ENCODE measurements at regions not wholly inside any gene's neighbourhood (a gene's known extent, or its start where the extent isn't known, plus 50 kb on each side); places are given as distances from the start of the nearest gene placed in this dataset.
"Not testable (repeated sequence)": the region's sequence is repeated elsewhere in the genome, so short reads cannot be mapped to it uniquely, and the experiment has no call there.

DNA sequence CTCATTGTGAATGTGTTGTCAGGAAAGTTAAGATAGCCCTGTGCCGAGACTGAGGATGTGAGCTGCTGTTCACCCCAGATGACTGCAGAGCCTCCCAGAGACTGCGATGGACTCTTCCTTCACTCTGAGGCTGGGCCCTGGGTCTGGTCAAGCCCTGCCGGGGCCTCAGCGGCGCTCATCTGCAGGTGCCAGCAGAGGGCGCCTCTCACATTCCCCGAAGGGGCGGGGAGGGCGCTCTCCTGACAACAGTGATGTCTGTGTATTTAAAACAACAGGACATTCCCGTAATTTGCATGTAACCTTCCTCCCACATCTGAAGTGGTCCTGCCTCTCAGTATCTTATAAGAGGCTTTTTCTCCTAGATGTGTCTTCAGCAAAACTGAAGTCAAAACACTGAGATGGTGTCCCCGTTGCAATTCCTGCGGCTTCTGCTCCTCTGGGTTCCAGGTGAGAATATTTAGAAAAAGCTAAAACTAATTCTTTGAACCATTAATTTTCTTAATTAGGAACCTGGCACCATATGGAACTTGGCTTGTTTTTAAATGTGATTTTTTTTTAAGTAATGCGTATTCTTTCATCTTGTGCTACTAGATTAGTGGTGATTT, 1377.9 kb downstream of the RPIA start:
- DNase-seq (ENCODE audit: low read depth in 2 of 2) = no peak

DNA sequence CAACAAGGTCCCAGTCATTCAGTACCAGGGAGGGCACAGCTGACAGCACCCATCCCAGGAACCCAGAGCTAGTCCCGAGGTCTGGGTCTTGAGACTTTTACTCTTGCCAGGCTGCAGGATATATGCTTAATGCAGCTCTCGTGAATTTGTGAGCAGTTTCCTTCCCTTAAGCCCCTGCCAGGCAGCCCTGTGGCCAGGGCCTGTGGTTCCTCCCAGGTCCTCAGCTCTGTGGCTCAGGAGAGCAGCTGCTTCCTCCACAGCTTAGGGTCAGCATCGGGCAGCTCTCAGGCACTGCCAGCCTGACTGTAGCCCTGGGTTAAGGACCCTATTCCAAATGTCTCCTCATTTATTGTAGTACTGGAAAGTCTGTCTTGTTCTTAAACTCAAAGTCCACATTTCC, 1384.8 kb downstream of the RPIA start:
- no peak for DNase-seq (ENCODE audit: low read depth in 2 of 2)

DNA sequence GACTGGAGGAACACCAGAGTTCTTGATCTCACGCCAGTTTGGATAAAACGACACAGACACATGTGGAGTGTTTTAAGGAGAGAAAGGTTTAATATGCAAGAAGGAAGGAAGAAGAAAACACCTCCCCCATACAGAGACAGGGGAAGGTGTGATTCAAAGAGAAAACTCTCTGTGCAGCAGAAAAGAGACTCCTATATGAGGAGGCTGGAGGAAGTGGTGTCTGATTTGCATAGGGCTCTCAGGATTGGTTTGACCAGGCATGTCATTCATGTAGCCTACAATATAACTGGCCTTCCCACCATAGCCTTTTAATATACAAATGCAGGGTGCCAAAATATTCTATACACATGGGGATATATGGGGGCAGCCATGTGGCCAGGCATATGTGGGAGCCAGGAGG, 1386.5 kb downstream of the RPIA start:
- no peak for DNase-seq (ENCODE audit: low read depth in 2 of 2)

DNA sequence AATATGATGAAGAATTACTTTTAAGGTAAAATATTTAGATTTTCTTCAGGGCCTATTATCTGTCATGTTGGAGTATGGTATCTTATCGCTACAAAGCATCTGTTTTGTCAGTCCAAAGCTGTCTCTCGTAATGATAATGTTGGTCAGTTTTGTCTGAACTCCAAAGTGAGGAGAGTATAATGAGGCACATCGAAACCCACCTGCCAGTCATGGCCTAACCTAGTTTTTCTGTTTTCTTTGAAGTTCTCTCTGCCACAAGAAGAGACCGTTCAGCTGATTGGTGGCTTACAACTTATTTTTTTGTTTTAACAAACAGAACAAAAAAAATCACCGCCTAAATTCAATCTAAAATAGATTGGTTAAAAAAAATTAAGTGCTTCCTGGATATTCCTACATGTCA, 1387.9 kb downstream of the RPIA start:
- no peak for DNase-seq (ENCODE audit: low read depth in 2 of 2)

DNA sequence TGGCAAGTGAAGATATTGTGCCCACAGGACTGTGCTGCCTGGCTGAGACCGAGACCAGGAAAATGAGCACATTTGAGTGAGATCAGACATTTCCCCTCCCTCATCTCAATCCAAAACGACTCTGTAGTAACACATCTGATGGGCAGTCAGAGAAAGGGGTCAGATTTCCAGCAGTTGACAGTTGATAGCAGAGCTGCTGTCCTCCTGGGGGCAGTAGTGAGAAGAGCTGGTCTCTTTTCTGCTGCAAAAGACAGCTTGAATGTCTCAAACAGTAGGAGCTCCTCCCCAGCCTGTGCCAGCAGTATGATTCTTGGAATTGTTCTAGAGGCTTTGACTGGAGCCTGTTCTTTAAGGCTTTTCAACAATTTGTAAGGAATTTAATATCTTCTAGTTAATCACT, 1396.3 kb downstream of the RPIA start:
- DNase-seq (ENCODE audit: low read depth in 2 of 2) = not testable (repeated sequence)

DNA sequence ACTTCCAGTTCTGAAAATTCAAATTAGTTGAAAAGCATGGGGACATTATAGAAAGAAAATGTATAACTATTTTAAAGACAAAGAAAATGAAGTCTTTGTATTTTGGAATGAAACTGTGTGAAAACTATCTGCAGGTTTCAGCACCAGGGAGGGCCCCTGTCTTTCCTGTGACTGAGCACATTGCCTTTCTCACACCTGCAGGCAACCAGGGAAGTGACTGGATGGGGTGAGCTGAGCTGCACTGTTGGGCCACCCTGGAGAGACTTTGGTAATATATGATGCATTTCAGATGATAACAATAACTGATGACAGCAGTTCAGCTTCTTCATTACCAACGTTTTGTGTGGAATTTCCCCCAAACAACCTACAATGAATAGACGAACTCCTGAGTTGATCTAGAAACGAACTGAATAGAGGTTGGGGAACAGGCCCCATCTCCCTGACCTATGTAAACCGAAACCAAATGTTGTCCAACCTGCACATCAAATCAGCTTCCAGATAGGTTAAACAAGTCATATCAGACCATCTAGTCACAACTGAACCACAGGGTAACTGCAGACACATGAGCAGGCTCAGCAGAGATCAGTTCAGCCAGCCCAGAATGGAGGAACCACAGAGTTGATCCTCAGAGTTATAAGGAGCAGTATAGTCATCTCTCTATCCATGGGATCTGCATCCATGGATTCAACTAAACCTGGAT, 1402.2 kb downstream of the RPIA start:
- not testable (repeated sequence) for DNase-seq (ENCODE audit: low read depth in 2 of 2)

DNA sequence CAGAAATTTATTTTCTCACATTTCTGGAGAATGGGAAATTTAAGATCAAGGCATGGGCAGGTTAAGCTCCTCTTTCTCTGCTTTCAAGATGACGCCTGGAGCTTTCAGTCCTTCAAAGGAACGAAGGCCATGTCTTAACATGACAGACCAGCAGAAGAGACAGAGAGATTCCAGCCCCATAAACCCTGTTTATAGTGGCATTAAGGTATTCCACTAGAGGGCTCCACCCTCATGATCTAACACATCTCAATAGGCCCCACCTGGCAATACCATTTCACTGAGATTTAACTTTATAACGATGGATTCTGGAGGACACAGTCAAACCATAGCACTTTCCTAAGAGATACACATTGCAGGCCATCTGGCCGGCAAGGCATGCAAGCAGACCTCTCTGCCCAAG, 1406.1 kb downstream of the RPIA start:
- DNase-seq (ENCODE audit: low read depth in 2 of 2) = not testable (repeated sequence)

DNA sequence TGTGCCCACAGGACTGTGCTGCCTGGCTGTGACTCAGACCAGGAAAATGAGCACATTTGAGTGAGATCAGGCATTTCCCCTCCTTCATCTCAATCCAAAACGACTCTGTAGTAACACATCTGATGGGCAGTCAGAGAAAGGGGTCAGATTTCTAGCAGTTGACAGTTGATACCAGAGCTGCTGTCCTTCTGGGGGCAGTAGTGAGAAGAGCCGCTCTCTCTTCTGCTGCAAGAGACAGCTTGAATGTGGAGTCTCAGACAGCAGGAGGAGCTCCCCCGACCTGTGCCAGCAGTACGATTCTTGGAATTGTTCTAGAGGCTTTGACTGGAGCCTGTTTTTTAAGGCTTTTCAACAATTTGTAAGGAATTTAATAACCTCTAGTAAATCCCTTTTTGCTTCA, 1413.7 kb downstream of the RPIA start:
- DNase-seq (ENCODE audit: low read depth in 2 of 2) = not testable (repeated sequence)

DNA sequence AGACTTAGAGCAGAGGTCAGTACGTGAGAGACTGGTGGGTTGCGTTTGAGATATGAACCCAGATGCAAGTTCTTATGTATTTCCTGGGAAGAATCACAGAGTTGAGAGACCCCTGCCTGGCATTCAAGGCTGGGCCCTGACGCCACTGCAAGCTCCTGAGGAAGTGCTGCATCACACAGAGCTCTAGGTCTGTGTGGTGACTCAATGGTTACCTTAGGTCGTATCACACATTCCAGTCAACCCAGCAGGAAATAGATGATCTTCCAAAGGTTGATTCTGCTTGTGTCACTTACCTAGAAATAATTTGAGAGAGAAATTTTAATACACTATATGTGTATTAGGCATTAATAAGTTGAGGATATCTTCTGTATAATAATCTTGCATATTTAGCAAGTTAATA, 1431.9 kb downstream of the RPIA start:
- DNase-seq (ENCODE audit: low read depth in 2 of 2) = not testable (repeated sequence)

DNA sequence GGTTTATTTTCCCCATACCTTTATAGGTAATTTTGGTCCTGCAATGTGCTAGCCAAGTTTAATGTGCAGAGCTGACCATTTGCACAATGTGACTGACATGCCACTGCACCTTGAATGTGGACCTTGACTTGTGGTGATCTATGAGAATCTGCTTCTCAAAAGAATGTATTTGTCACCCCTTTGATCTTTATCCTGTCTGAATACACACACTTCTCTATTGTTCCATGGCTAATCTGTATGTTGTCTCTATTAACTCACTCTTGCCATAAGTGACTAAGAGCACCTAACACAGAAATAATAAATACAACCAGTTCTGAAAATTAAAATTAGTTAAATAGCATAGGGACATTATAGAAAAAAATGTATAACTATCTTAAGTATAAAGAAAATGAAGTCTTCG, 1447.6 kb downstream of the RPIA start:
- DNase-seq (ENCODE audit: low read depth in 2 of 2) = not testable (repeated sequence)

DNA sequence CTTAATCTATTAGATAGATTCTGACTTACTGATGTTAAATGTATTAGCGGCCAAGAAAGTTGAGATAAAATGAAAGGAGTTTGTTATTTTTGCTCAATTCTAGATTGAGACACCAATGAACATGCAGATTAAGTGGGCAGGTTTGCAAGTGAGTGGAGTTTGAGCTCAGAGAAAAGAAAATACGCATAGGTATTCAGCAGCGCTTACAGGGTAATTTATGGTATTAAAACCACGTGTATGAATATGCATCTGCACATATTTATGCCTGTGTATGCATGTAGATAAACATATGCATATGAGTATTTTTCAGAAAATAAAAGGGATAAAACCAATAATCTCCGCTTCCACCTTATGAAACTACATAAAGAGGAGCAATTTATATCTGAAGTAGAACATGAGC, 1450.1 kb downstream of the RPIA start:
- not testable (repeated sequence) for DNase-seq (ENCODE audit: low read depth in 2 of 2)

DNA sequence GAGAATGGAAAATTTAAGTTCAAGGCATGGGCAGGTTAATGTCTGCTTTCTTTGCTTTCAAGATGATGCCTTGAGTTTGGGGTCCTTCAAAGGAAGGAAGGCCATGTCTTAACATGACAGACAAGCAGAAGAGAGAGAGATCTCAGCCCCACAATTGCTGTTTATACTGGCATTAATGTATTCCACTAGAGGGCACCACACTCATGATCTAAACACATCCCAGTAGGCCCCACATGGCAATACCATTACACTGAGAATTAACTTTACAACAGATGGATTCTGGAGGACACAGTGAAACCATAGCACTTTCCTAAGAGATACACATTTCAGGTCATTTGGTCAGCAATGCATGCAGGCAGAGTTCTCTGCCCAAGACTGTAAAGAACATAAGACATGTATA, 1460.3 kb downstream of the RPIA start:
- not testable (repeated sequence) for DNase-seq (ENCODE audit: low read depth in 2 of 2)

DNA sequence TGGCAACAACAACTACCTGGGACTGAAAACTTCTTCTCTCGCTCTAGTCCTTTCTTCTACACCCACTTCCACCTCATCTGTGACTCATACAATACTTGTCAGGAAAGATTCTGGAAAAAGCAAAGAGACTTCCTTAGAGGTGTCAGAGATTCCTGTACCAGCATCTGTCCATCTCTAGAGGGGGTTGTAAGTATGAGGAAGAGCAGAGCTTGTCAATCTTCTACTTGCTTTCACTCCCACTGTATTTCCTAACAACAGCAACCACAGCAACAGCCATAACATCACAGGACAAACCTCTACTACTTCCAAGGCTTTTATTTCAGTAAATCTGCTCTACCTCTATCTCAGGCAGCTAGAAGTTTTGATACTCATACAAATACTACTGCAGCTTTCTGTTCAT, 1479.5 kb downstream of the RPIA start:
- not testable (repeated sequence) for DNase-seq (ENCODE audit: low read depth in 2 of 2)

DNA sequence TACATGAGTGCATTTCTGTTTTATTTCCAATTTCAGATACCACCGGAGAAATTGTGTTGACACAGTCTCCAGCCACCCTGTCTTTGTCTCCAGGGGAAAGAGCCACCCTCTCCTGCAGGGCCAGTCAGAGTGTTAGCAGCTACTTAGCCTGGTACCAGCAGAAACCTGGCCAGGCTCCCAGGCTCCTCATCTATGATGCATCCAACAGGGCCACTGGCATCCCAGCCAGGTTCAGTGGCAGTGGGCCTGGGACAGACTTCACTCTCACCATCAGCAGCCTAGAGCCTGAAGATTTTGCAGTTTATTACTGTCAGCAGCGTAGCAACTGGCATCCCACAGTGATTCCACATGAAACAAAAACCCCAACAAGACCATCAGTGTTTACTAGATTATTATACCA, 1481.6 kb downstream of the RPIA start:
- not testable (repeated sequence) for DNase-seq (ENCODE audit: low read depth in 2 of 2)

DNA sequence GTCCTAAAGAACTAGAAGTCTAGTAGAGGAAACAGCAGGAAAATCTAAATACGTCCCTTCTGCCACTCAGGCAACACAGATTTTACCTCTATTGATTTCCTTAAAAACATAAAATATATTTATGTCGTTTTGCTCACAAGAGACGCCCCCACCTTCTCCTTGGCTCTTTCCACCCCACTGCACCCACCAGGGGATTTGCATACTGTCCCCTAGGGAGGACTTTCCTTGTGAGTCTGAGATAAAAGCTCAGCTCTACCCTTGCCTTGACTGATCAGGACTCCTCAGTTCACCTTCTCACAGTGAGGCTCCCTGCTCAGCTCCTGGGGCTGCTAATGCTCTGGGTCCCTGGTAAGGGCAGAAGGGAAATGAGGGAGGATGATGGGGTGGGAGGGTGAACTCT, 1488.1 kb downstream of the RPIA start:
- DNase-seq (ENCODE audit: low read depth in 2 of 2) = not testable (repeated sequence)

DNA sequence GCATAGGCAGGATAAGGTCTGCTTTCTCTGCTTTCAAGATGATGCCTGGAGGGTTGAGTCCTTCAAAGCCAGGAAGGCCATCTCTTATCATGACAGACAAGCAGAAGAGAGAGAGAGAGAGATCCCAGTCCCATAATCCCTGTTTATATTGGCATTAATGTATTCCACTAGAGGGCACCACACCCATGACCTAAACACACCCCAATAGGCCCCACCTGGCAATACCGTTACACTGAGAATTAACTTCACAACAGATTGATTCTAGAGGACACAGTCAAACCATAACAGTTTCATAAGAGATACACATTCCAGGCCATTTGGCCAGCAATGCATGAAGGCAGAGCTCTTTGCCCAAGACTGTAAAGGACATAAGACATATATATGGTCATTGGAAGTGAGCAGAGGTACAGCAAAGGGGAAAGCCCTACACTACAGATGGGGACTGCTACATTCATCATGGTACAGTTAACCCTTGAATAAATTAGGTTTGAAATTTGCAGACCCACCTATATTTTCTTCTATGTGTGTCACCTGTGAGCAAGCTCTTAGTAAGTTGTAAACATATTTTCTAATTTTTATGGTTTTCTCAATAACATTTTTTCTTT, 1516.1 kb downstream of the RPIA start:
- no peak for DNase-seq (ENCODE audit: low read depth in 2 of 2)

DNA sequence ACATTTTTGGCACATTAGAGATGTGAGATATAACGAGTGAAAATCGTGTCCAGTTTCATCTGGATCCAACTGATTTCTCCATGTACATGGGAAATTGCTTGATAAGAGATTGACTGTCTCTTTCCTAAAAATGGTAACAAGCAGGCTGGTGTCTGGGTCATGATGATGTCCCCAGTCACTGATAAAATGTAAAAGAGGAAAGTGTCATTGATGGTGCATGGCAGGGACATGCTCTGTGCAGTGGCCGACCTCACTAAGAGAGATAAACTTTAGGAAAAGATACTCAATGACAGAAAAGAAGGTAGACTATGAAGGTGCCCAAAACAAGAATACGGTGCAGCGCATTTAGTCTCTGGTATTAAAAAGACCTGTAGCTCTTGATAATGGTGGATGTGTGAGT, 1517.5 kb downstream of the RPIA start:
- DNase-seq (ENCODE audit: low read depth in 2 of 2) = no peak

DNA sequence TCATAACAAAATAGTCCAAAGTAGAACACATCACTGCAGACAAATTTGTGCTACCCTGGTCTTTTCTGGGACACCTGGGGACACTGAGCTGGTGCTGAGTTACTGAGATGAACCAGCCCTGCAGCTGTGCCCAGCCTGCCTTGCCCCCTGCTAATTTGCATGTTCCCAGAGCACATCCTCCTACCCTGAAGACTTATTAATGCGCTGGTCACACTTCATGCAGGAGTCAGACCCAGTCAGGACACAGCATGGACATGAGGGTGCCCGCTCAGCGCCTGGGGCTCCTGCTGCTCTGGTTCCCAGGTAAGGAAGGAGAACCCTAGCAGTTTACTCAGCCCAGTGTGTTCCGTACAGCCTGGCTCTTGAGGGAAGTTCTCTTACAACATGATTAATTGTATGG, 1518.3 kb downstream of the RPIA start:
- no peak for DNase-seq (ENCODE audit: low read depth in 2 of 2)

DNA sequence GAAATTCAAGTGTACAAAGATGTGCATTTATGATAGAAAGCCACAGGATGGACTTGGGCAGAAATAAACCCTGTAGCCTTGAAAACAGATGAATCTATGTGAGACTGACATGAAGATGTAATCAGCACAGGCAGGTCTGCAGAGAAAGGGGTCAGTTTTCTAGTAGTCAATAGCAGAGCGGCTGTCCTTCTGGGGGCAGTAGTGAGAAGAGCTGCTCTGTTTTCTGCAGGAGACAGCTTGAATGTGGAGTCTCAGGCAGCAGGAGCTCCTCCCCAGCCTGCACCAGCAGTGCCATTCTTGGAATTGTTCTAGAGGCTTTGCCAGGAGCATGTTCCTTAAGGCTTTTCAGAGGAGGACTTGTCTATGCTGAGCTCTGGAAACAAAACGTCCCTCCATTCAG, 1524.4 kb downstream of the RPIA start:
- DNase-seq (ENCODE audit: low read depth in 2 of 2) = not testable (repeated sequence)

DNA sequence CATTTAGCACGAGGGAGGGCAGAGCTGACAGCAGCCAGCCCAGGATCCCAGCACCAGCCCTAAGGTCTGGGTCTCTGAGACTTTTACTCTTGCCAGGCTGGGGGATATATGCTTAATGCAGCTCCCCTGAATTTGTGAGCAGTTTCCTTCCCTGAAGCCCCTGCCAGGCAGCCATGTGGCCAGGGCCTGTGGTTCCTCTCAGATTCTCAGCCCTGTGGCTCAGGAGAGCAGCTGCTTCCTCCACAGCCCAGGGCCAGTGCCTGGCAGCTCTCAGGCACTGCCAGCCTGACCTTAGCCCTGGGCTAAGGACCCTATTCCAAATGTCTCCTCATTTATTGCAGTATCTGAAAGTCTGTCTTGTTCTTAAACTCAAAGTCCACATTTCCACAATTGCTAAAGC, 1525.3 kb downstream of the RPIA start:
- not testable (repeated sequence) for DNase-seq (ENCODE audit: low read depth in 2 of 2)

DNA sequence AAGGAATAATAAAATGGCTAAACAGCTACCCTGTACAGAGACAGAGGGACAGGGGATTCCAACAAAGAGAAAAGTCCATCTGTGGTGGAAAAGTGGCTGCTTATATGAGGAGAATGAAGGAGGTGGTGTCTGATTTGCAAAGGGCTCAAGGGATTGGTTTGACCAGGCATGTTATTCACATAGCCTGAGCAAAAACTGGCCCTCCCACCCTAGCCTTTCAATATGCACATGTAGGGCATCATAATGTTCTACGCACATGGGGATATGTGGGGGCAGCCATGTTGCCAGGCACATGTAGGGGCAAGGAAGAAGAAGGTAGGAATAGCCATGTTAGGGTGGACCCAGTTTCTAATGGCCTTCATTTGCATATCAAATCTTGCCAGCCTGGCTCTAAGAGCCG, 1527.1 kb downstream of the RPIA start:
- DNase-seq (ENCODE audit: low read depth in 2 of 2) = not testable (repeated sequence)

DNA sequence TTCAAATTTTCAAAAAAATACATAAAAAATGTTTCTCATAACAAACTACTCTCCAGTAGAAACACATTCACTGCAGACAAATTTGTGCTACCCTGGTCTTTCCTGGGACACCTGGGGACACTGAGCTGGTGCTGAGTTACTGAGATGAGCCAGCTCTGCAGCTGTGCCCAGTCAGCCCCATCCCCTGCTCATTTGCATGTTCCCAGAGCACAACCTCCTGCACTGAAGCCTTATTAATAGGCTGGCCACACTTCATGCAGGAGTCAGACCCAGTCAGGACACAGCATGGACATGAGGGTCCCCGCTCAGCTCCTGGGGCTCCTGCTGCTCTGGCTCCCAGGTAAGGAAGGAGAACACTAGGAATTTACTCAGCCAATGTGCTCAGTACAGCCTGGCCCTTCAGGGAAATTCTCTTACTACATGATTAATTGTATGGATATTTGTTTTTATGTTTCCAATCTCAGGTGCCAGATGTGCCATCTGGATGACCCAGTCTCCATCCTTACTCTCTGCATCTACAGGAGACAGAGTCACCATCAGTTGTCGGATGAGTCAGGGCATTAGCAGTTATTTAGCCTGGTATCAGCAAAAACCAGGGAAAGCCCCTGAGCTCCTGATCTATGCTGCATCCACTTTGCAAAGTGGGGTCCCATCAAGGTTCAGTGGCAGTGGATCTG, 1529.3 kb downstream of the RPIA start:
- not testable (repeated sequence) for DNase-seq (ENCODE audit: low read depth in 2 of 2)

DNA sequence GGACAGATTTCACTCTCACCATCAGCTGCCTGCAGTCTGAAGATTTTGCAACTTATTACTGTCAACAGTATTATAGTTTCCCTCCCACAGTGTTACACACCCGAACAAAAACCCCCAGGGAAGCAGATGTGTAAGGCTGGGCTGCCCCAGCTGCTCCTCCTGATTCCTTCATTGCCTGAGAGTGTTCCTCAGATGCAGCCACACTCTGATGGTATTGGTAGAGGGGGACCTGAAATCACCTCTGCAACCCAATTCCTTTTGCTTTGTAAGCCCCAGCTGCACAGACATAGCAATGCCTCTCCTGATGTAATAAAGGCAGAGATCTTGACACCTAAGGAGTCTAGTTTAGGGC, 1529.8 kb downstream of the RPIA start:
- DNase-seq (ENCODE audit: low read depth in 2 of 2) = no peak

Data from fibroblast of skin of left biceps (primary cell).